ENCODE measurements at regions not wholly inside any gene's neighbourhood (a gene's known extent, or its start where the extent isn't known, plus 50 kb on each side); places are given as distances from the start of the nearest gene placed in this dataset.

DNA sequence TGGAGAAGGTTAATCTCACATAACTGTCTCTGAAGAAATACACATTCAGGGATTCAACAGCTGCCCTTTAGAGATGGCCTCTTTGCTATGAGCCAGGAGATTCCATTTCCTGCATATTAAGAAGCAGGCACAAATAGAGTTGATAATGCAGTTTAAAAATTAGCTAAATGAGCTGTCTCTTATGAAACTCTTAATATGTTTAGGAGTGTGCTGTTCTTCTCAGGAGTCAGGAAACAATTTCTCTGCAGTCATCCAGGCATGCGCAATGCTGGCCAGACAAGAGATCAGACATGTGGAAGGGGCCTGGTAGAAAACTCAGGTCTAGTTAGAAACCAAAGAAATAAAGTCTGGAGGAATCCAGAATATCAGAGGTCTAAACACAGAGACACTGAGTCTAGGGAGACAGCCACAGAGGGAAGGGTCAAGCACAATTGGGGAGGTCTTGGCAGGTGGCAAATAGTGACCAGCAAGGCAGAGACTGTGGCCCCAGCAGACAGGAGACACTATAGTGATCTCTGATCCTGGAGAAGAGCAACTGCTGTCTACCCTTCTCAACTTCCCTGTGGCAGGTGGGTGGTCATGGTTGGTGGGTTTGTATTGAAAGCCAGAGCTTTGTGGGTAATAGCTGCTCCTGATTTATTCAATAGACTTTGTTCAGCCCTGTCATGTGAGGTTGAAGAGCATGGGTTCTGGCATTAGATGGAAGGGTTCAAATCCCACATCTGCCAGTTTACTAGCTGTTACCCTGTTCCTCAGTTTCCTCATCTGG, 185.8 kb upstream of the RMST start:
- DNase-seq, result no peak

- DNase-seq, result no peak
Measured at GRCh38 chr12:97283297-97283696, 179.3 kb upstream of the RMST start.

DNA sequence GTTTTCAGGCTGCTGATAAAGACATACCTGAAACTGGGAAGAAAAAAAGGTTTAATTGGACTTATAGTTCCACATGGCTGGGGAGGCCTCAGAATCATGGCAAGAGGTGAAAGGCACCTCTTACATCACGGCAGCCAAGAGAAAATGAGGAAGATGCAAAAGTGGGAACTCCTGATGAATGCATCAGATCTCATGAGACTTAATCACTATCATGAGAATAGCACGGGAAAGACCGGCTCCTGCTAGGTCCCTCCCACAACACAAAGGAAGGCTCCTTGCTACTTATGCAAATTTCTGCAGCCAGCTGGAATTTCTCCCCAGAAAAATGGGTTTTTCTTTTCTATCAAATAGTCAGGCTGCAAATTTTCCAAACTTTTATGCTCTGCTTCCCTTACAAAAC, 174.1 kb upstream of the RMST start:
- no peak for DNase-seq

DNA sequence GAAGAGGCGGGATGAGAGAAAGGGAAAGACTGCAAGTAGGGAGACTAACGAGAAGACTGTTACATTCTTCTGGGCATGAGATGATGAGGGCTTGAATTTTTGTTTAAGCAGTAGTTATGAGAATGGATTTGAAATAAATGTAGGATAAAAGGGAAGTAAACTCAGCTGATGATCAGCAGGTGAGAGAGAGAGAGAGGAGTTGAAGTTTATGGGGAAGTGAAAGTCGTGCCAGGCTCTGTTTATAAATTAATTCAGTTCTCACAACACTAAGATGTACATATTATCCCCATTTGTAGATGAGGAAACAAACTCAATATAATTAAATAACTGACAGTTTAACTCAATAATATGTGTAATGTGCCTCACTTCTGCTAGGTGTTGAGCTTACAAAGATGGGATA, 170.0 kb upstream of the RMST start:
- DNase-seq, result no peak

DNA sequence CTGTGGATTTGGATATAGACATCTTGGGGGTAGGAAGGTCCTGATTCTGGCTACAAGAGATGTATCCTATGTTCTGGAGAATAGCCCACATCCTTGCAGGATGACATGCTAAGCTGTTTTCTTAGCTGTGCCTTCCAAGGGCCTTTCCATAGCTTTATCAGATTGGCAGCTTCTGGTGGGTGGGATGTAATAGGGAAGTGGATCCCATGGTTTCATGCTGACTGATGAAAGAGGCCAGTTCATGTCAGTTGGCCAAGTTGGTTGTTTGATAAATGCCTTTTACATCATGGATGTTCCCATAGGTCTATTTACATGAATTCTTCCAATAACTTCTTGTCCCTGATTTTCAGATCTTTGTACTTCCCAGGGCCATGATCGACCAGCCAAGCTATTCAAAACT, 169.1 kb upstream of the RMST start:
- no peak for DNase-seq

GRCh38 chr12:97299847-97300246, 162.8 kb upstream of the RMST start:
- no peak for DNase-seq

- DNase-seq, result no peak
Measured at GRCh38 chr12:97300431-97300830, 162.2 kb upstream of the RMST start.

- DNase-seq, result no peak
Measured at GRCh38 chr12:97300891-97301290, 161.7 kb upstream of the RMST start.

GRCh38 chr12:97301576-97301975, 161.0 kb upstream of the RMST start:
- no peak for DNase-seq

- no peak for DNase-seq
Measured at GRCh38 chr12:97305651-97306050, 157.0 kb upstream of the RMST start.

DNA sequence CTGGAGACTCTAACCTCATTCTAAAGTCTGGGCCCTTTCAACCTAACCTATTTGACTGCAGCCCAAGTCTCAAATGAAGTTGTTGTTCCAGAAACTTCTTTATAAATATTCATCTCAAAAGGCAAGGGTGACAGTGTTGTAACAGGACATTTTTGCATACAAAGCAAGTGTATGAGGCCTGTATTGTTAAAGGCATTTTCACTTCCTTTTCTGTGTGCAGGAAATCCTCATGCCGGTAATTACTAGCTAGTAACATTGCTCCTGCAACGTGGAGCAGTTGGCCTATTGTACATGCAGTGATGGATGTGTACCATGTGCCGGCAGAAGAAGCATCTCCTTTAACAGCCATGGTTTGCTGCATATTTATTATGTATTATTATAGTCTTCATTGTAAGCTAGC, 156.5 kb upstream of the RMST start:
- DNase-seq, result no peak

DNA sequence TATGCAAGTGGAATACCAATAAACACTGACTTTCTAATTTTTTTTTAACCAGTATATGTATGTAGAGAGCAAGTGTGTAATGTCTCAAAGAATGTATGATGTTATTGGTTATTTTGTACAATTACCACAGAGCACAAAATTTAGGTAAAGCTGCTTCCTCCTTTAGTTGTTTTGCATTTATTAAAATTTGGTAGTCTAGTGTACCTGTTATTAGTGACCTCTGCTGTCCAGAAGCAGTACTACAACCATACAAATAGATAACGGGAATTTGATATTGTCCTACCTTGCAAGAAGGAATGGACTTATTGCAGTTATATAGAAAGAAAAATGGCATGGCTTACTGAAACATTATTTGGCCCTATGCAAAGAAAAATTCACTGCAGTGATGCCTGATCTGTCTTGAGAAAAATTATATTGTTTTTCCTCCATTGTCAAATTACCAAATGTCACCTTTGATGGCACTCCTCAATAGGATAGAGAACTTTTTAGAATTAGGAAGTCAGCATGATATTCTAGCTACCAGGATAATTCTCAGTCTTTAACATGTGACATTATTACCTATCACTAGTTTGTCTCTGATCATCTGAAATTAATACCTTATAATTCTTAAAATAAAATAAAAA, 153.9 kb upstream of the RMST start:
- DNase-seq, result peak; percentile 37

DNA sequence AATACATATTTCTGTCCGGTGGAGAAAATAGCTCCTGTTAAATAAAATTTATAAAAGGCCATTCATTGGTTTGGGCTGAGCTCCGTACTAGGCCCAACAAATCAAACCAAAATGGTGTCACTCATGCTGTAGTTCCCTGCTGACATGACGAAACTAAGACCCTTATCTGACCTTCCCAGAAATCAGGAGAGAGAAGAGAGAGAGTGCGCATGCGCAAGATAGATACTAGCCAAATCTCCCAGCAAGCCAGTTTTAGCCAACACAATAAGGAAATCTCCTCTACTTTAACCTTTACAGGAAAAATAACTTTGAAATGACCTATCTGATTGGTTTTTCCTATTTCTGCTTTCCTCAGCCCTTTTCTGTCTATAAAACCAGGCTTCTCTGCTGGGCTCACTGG, 152.7 kb upstream of the RMST start:
- no peak for DNase-seq

GRCh38 chr12:97312570-97313135, 150.0 kb upstream of the RMST start:
- no peak for DNase-seq

DNA sequence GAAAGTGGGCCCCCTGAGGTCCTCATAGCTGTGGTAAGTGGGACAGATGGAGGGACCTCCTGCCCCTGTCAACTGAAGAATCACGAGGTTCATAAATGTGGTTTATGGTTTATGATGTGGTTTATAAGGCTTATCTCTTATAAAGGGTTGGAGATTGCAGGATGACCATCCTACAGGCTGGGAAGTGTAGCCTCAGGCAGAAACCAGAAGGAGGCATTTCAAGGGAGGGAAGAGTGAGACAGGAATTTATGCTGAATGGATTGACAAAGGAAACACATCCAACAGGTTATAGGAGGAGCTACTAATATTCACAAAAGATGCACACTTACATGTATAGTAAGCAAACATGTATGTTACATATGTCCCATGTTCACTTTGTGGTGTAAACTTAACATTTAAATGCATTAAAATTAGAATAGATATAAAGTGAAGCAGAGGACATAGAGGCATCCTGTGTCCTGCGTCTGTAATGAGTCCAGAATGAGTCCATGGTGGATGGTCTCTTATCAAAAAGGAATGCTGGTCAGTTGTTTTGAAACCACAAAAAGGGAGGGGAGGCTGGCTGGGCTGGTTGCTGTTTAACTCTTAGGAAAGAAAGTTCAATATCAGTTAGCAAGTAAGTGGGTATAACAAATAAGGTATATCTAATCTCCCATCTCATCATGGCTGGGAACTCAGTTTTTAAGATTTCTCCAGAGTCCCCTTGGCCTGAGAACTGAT, 149.0 kb upstream of the RMST start:
- DNase-seq, result no peak

- DNase-seq, result no peak
Measured at GRCh38 chr12:97316321-97316720, 146.3 kb upstream of the RMST start.

GRCh38 chr12:97321621-97322020, 141.0 kb upstream of the RMST start:
- DNase-seq, result no peak

DNA sequence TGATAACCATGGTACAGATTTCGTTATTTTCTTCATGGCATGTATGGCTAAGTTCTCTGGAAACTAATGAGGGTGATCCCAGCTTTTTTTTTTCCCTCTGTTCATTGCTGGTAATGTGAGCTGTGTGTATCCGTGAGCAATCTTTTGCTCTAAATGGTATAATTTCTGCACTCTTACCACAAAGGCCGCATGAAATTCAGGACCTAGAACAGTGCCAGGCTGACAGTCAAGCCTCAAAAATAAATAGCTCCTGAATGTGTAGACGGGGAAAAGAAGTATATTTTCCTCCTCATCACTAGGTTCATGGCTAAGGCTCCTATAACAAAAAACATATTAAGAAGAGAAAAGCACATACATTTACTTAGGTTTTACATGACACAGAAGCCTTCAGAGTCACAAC, 140.2 kb upstream of the RMST start:
- DNase-seq, result no peak

GRCh38 chr12:97323154-97323553, 139.4 kb upstream of the RMST start:
- DNase-seq, result no peak

GRCh38 chr12:97324471-97324870, 138.1 kb upstream of the RMST start:
- no peak for DNase-seq

GRCh38 chr12:97335115-97335514, 127.5 kb upstream of the RMST start:
- no peak for DNase-seq

GRCh38 chr12:97336900-97337751, 125.5 kb upstream of the RMST start:
- DNase-seq, result no peak

DNA sequence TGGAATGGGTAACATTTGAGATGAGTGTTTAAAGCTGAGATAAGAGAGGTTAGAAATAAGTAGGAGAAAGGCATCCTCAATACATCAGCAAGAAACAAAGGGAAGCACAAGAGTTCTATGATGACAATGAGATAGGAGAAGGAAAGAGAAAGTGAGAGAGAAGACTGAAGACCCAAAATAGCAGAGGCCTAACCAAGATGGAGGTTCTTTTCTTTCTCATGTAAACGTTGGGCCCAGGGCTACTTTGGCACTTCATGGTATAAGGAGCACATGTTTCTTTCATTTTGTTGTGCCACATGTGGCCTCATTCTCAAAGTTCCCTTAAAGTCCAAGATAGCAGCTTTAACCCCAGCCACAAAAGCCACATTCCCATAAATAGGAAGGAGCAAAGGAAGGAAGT, 120.5 kb upstream of the RMST start:
- no peak for DNase-seq

Measured in NCI-H526 treated with DMSO at 0.1 percent for 48 hours (cell line).